ENCODE measurements at regions not wholly inside any gene's neighbourhood (a gene's known extent, or its start where the extent isn't known, plus 50 kb on each side); places are given as distances from the start of the nearest gene placed in this dataset.

GRCh38 chr16:26189536-26189935 is 497.8 kb downstream of the HS3ST4 start:
- DNase-seq (ENCODE audit: low read depth) = no peak

GRCh38 chr16:26194526-26194925 is 502.8 kb downstream of the HS3ST4 start:
- DNase-seq (ENCODE audit: low read depth) = no peak

- DNase-seq (ENCODE audit: low read depth) = no peak
Observed at GRCh38 chr16:26195225-26195624, 503.5 kb downstream of the HS3ST4 start.

- DNase-seq (ENCODE audit: low read depth) = no peak
Observed at GRCh38 chr16:26196310-26196709, 504.6 kb downstream of the HS3ST4 start.

- DNase-seq (ENCODE audit: low read depth) = no peak
Observed at GRCh38 chr16:26196802-26197201, 505.0 kb downstream of the HS3ST4 start.

GRCh38 chr16:26197707-26198106 is 505.9 kb downstream of the HS3ST4 start:
- DNase-seq (ENCODE audit: low read depth) = no peak

GRCh38 chr16:26198221-26198620 is 506.5 kb downstream of the HS3ST4 start:
- no peak for DNase-seq (ENCODE audit: low read depth)

GRCh38 chr16:26204138-26204537 is 512.4 kb downstream of the HS3ST4 start:
- no peak for DNase-seq (ENCODE audit: low read depth)

GRCh38 chr16:26211542-26211941 is 519.8 kb downstream of the HS3ST4 start:
- no peak for DNase-seq (ENCODE audit: low read depth)

GRCh38 chr16:26212599-26212998 is 520.8 kb downstream of the HS3ST4 start:
- no peak for DNase-seq (ENCODE audit: low read depth)

GRCh38 chr16:26214581-26215174 is 522.9 kb downstream of the HS3ST4 start:
- DNase-seq (ENCODE audit: low read depth) = peak; percentile 1

GRCh38 chr16:26220894-26221293 is 529.1 kb downstream of the HS3ST4 start:
- no peak for DNase-seq (ENCODE audit: low read depth)

GRCh38 chr16:26231647-26232046 is 539.9 kb downstream of the HS3ST4 start:
- DNase-seq (ENCODE audit: low read depth) = no peak

- DNase-seq (ENCODE audit: low read depth) = no peak
Observed at GRCh38 chr16:26240807-26241206, 549.0 kb downstream of the HS3ST4 start.

- DNase-seq (ENCODE audit: low read depth) = no peak
Observed at GRCh38 chr16:26247063-26247462, 555.3 kb downstream of the HS3ST4 start.

- no peak for DNase-seq (ENCODE audit: low read depth)
Observed at GRCh38 chr16:26252598-26252997, 560.8 kb downstream of the HS3ST4 start.

- no peak for DNase-seq (ENCODE audit: low read depth)
Observed at GRCh38 chr16:26261621-26262020, 569.9 kb downstream of the HS3ST4 start.

GRCh38 chr16:26263406-26263805 is 571.6 kb downstream of the HS3ST4 start:
- no peak for DNase-seq (ENCODE audit: low read depth)

GRCh38 chr16:26267641-26268040 is 575.9 kb downstream of the HS3ST4 start:
- DNase-seq (ENCODE audit: low read depth) = no peak

- no peak for DNase-seq (ENCODE audit: low read depth)
Observed at GRCh38 chr16:26269673-26270072, 577.9 kb downstream of the HS3ST4 start.

- no peak for DNase-seq (ENCODE audit: low read depth)
Observed at GRCh38 chr16:26273607-26274006, 581.8 kb downstream of the HS3ST4 start.

- no peak for DNase-seq (ENCODE audit: low read depth)
Observed at GRCh38 chr16:26275021-26275590, 583.3 kb downstream of the HS3ST4 start.

- DNase-seq (ENCODE audit: low read depth) = no peak
Observed at GRCh38 chr16:26276289-26276688, 584.5 kb downstream of the HS3ST4 start.
